GM23338 (cell line): ENCODE measurements at regions not wholly inside any gene's neighbourhood (a gene's known extent, or its start where the extent isn't known, plus 50 kb on each side); places are given as distances from the start of the nearest gene placed in this dataset.
A peak's percentile ranks its signal among the peaks of the same experiment; 100 is the strongest.

ENCODE experiments used
- ATAC-seq: fragments of 200-7000 bp; cut with Tn5 transposase; 3 replicates; pipeline ENCODE4 v1.9.1; 2020
- DNase-seq: peaks from one replicate; pipeline ENCODE4 v3.0.0-alpha.2; 2015; ENCODE audit warnings: low spot score
- H2AFZ ChIP-seq: fragments of 200-600 bp; sonication (generic); 2 replicates; pipeline ENCODE4 v1.8.0; 2016; ENCODE audit warnings: antibody characterized with exemption, mild to moderate bottlenecking, moderate library complexity
- H3F3A ChIP-seq: fragments of 200-600 bp; sonication (generic); replicated peaks from 2 replicates; pipeline ENCODE4 v1.8.0; 2017; ENCODE audit warnings: antibody characterized with exemption, mixed run types, low read depth
- H3K27ac ChIP-seq: fragments of 200-600 bp; sonication (generic); 2 replicates; pipeline ENCODE4 v1.6.1; 2016; ENCODE audit warnings: low read depth
- H3K27me3 ChIP-seq: fragments of 200-600 bp; sonication (generic); 2 replicates; pipeline ENCODE4 v1.8.0; 2016; ENCODE audit warnings: mild to moderate bottlenecking, mixed run types, moderate library complexity; ENCODE audit not compliant: insufficient read depth
- H3K36me3 ChIP-seq: fragments of 200-600 bp; sonication (generic); 2 replicates; pipeline ENCODE4 v1.8.0; 2016; ENCODE audit warnings: mild to moderate bottlenecking; ENCODE audit not compliant: insufficient read depth
- H3K4me1 ChIP-seq: fragments of 200-600 bp; sonication (generic); 2 replicates; pipeline ENCODE4 v1.8.0; 2016; ENCODE audit warnings: mild to moderate bottlenecking, moderate library complexity; ENCODE audit not compliant: insufficient read depth
- H3K4me2 ChIP-seq: fragments of 200-600 bp; sonication (generic); 2 replicates; pipeline ENCODE4 v1.7.1; 2017; ENCODE audit warnings: mixed run types
- H3K4me3 ChIP-seq: fragments of 200-600 bp; sonication (generic); 2 replicates; pipeline ENCODE4 v1.6.1; 2016; ENCODE audit warnings: mixed run types
- H3K79me2 ChIP-seq: fragments of 200-600 bp; sonication (generic); replicated peaks from 2 replicates; pipeline ENCODE4 v1.8.0; 2017; ENCODE audit warnings: mild to moderate bottlenecking; ENCODE audit not compliant: insufficient read depth
- H3K9me2 ChIP-seq: fragments of 200-600 bp; sonication (generic); 2 replicates; pipeline ENCODE4 v1.8.0; 2017; ENCODE audit not compliant: insufficient read depth
- H4K20me1 ChIP-seq: fragments of 200-600 bp; sonication (generic); replicated peaks from 2 replicates; pipeline ENCODE4 v1.8.0; 2017; ENCODE audit warnings: mild to moderate bottlenecking; ENCODE audit not compliant: insufficient read depth
- H3K27ac Mint-ChIP-seq: 2 replicates; pipeline ENCODE4 v1.8.0; 2020; ENCODE audit warnings: inconsistent platforms, mild to moderate bottlenecking, moderate library complexity, mixed read lengths
- H3K27me3 Mint-ChIP-seq: 3 replicates; pipeline ENCODE4 v1.8.0; 2022; ENCODE audit warnings: low read depth, mild to moderate bottlenecking, moderate library complexity, mixed read lengths, inconsistent platforms; ENCODE audit not compliant: insufficient read depth, poor library complexity
- H3K36me3 Mint-ChIP-seq: 3 replicates; pipeline ENCODE4 v1.8.0; 2021; ENCODE audit warnings: low read depth, mild to moderate bottlenecking, inconsistent platforms, moderate library complexity, mixed read lengths
- H3K4me1 Mint-ChIP-seq: 3 replicates; pipeline ENCODE4 v1.8.0; 2020; ENCODE audit warnings: mild to moderate bottlenecking, inconsistent platforms, mixed read lengths
- H3K4me3 Mint-ChIP-seq: 3 replicates; pipeline ENCODE4 v1.8.0; 2021; ENCODE audit warnings: moderate library complexity, mild to moderate bottlenecking, inconsistent platforms, mixed read lengths
- H3K9me3 Mint-ChIP-seq: 3 replicates; pipeline ENCODE4 v1.8.0; 2020; ENCODE audit warnings: moderate library complexity, mild to moderate bottlenecking, inconsistent platforms, mixed read lengths
- CREB1 ChIP-seq: fragments of 250-450 bp; sonication (Bioruptor Pico); IDR thresholded peaks from 2 replicates; pipeline ENCODE4 v1.5.0; 2020; ENCODE audit warnings: low read depth, mild to moderate bottlenecking, moderate library complexity
- EZH2 ChIP-seq: fragments of 200-600 bp; sonication (generic); IDR thresholded peaks from one replicate; pipeline ENCODE4 v1.8.0; 2017; ENCODE audit warnings: antibody characterized with exemption, mild to moderate bottlenecking, low read depth; ENCODE audit not compliant: unreplicated experiment
- EZH2phosphoT487 ChIP-seq: fragments of 200-600 bp; sonication (generic); IDR thresholded peaks from one replicate; pipeline ENCODE4 v1.8.1; 2018; ENCODE audit warnings: antibody characterized with exemption; ENCODE audit not compliant: unreplicated experiment
- JUNB ChIP-seq: IDR thresholded peaks from one replicate; pipeline ENCODE4 v1.6.1; 2016; ENCODE audit warnings: antibody characterized with exemption; ENCODE audit not compliant: unreplicated experiment
- NANOG ChIP-seq: IDR thresholded peaks from 2 replicates; pipeline ENCODE4 v1.6.1; 2016; ENCODE audit warnings: antibody characterized with exemption, borderline replicate concordance
- POLR2AphosphoS5 ChIP-seq: IDR thresholded peaks from 2 replicates; pipeline ENCODE4 v1.6.1; 2016; ENCODE audit warnings: antibody characterized with exemption, low read depth
- STAT1 ChIP-seq: IDR thresholded peaks from one replicate; pipeline ENCODE4 v1.6.1; 2016; ENCODE audit warnings: antibody characterized with exemption; ENCODE audit not compliant: unreplicated experiment
- ZNF114 ChIP-seq: fragments of 250-450 bp; sonication (Bioruptor Pico); IDR thresholded peaks from 2 replicates; pipeline ENCODE4 v1.5.0; 2020; ENCODE audit warnings: mild to moderate bottlenecking, moderate library complexity
- ZNF331 ChIP-seq: fragments of 250-450 bp; sonication (Bioruptor Pico); IDR thresholded peaks from 2 replicates; pipeline ENCODE4 v1.5.0; 2020; ENCODE audit warnings: low read depth, mild to moderate bottlenecking, moderate library complexity
- TF ChIP-seq, protein P1 (sequence below): IDR thresholded peaks from one replicate; pipeline ENCODE4 v1.6.1; 2018; ENCODE audit warnings: antibody characterized with exemption; ENCODE audit not compliant: unreplicated experiment
- TF ChIP-seq, protein P2 (sequence below), 2 experiments: fragments of 200-600 bp in 1 of 2; sonication (generic) in 1 of 2; conservative IDR thresholded peaks; 2 replicates each; pipeline versions ENCODE4 v1.5.1 to v1.6.1; 2016 to 2017; ENCODE audit warnings: antibody characterized with exemption in 2 of 2, low read depth in 2 of 2, mild to moderate bottlenecking in 2 of 2, moderate library complexity in 1 of 2
- TF ChIP-seq, protein P3 (sequence below): IDR thresholded peaks from 2 replicates; pipeline ENCODE4 v1.6.1; 2016; ENCODE audit warnings: antibody characterized with exemption

DNA sequence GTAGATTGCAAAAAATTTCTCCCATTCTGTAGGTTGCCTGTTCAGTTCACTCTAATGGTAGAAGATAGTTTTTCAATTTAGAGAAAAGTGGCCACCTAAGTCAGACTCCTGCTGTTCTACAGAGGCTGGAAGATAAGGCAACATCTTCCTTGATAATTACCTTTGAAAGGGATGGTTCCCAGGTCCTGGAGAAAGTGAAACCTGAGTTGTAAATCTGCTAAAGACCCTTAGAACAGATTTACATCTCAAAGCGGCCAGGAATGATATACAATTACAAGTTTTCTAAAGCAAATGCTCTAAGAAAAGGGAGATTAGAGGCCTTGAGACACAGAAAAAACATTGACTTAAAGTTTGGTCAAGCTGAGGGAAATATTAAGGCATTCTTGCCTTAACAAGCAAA, 1350.2 kb upstream of the FAM98A start:
- peaks cover 5% of the 10 kb centered on the region for H3K27me3 Mint-ChIP-seq
- Histone ChIP-seq H3K79me2 (no peaks in the 10 kb centered on the region), H3K9me2 (no peaks in the 10 kb centered on the region), H3K27me3 (no peaks in the 10 kb centered on the region), H3F3A (no peaks in the 10 kb centered on the region), H3K4me2 (no peak overlapping the region), H2AFZ (no peak overlapping the region), H4K20me1 (no peaks in the 10 kb centered on the region), H3K4me1 (no peaks in the 10 kb centered on the region; the same call in 1 of the 2 replicates), H3K27ac (no peak overlapping the region), H3K4me3 (no peak overlapping the region), H3K36me3 (no peaks in the 10 kb centered on the region)
- TF ChIP-seq, protein P1, sequence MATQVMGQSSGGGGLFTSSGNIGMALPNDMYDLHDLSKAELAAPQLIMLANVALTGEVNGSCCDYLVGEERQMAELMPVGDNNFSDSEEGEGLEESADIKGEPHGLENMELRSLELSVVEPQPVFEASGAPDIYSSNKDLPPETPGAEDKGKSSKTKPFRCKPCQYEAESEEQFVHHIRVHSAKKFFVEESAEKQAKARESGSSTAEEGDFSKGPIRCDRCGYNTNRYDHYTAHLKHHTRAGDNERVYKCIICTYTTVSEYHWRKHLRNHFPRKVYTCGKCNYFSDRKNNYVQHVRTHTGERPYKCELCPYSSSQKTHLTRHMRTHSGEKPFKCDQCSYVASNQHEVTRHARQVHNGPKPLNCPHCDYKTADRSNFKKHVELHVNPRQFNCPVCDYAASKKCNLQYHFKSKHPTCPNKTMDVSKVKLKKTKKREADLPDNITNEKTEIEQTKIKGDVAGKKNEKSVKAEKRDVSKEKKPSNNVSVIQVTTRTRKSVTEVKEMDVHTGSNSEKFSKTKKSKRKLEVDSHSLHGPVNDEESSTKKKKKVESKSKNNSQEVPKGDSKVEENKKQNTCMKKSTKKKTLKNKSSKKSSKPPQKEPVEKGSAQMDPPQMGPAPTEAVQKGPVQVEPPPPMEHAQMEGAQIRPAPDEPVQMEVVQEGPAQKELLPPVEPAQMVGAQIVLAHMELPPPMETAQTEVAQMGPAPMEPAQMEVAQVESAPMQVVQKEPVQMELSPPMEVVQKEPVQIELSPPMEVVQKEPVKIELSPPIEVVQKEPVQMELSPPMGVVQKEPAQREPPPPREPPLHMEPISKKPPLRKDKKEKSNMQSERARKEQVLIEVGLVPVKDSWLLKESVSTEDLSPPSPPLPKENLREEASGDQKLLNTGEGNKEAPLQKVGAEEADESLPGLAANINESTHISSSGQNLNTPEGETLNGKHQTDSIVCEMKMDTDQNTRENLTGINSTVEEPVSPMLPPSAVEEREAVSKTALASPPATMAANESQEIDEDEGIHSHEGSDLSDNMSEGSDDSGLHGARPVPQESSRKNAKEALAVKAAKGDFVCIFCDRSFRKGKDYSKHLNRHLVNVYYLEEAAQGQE: no peak
- 0 out of 2 replicates have a peak, but pooled peaks have one; percentile 36 for TF ChIP-seq NANOG
- H3K4me1 Mint-ChIP-seq: peaks cover 11% of the 10 kb centered on the region
- DNase-seq (peak; percentile 44), ATAC-seq (peak; percentile 62)
- no peak overlapping the region for H3K4me3 Mint-ChIP-seq
- peaks cover 19% of the 10 kb centered on the region; the same call in 2 of the 3 replicates for H3K9me3 Mint-ChIP-seq
- peaks cover 10% of the 10 kb centered on the region; the same call in 1 of the 3 replicates for H3K36me3 Mint-ChIP-seq
- no peak overlapping the region for H3K27ac Mint-ChIP-seq

DNA sequence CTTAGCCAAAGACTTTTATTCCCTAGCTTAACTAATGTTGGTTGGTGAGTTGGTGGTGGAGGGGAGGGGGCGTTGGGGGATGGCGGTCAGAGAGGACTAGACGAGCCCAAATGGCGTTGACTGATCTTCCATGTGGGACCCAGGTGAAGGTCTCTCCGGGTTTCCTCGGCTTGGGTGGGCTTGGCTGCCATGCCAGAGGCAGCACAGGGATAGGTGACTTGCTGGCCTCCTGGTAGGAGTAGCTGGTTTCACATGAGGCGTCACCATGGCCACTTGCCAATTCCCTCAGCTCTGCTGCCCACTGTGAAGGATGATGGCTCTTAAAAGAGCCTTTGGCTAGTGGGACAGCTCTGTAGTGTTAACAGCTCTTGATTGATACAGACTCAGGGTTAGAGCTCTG, 1337.0 kb upstream of the FAM98A start:
- DNase-seq: no peak
- no peak for ATAC-seq
- Mint-ChIP-seq H3K36me3 (peaks cover 5% of the 10 kb centered on the region; the same call in 2 of the 3 replicates), H3K4me3 (no peak overlapping the region), H3K27me3 (no peaks in the 10 kb centered on the region), H3K27ac (no peak overlapping the region), H3K4me1 (no peaks in the 10 kb centered on the region), H3K9me3 (peaks cover 5% of the 10 kb centered on the region; the same call in 1 of the 3 replicates)
- no peak overlapping the region for H3K27ac ChIP-seq
- H3K79me2 ChIP-seq: no peaks in the 10 kb centered on the region
- no peak overlapping the region for H3K4me2 ChIP-seq
- H3K4me1 ChIP-seq: no peaks in the 10 kb centered on the region
- H3K27me3 ChIP-seq: no peaks in the 10 kb centered on the region
- H3K9me2 ChIP-seq: peaks cover 7% of the 10 kb centered on the region; the same call in 1 of the 2 replicates
- H2AFZ ChIP-seq: no peak overlapping the region
- H4K20me1 ChIP-seq: no peaks in the 10 kb centered on the region
- H3K4me3 ChIP-seq: no peak overlapping the region
- no peaks in the 10 kb centered on the region for H3K36me3 ChIP-seq
- no peaks in the 10 kb centered on the region for H3F3A ChIP-seq
- no peak for TF ChIP-seq CREB1 (CRISPR knock-in tag)
- TF ChIP-seq STAT1: no peak
- TF ChIP-seq, protein P1: no peak
- no peak for TF ChIP-seq EZH2phosphoT487
- TF ChIP-seq, protein P2, sequence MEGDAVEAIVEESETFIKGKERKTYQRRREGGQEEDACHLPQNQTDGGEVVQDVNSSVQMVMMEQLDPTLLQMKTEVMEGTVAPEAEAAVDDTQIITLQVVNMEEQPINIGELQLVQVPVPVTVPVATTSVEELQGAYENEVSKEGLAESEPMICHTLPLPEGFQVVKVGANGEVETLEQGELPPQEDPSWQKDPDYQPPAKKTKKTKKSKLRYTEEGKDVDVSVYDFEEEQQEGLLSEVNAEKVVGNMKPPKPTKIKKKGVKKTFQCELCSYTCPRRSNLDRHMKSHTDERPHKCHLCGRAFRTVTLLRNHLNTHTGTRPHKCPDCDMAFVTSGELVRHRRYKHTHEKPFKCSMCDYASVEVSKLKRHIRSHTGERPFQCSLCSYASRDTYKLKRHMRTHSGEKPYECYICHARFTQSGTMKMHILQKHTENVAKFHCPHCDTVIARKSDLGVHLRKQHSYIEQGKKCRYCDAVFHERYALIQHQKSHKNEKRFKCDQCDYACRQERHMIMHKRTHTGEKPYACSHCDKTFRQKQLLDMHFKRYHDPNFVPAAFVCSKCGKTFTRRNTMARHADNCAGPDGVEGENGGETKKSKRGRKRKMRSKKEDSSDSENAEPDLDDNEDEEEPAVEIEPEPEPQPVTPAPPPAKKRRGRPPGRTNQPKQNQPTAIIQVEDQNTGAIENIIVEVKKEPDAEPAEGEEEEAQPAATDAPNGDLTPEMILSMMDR (conservative IDR thresholded peaks at IDR 0.05; ENCODE audit: low read depth in 2 of 2): no peak
- TF ChIP-seq EZH2: no peak
- TF ChIP-seq ZNF331 (CRISPR knock-in tag): no peak
- no peak for TF ChIP-seq JUNB
- TF ChIP-seq POLR2AphosphoS5: no peak
- TF ChIP-seq, protein P3, sequence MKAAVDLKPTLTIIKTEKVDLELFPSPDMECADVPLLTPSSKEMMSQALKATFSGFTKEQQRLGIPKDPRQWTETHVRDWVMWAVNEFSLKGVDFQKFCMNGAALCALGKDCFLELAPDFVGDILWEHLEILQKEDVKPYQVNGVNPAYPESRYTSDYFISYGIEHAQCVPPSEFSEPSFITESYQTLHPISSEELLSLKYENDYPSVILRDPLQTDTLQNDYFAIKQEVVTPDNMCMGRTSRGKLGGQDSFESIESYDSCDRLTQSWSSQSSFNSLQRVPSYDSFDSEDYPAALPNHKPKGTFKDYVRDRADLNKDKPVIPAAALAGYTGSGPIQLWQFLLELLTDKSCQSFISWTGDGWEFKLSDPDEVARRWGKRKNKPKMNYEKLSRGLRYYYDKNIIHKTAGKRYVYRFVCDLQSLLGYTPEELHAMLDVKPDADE: no peak
- no peak for TF ChIP-seq NANOG
- no peak for TF ChIP-seq ZNF114 (CRISPR knock-in tag)
